Putamen (tissue), 1 donor: ENCODE measurements at regions not wholly inside any gene's neighbourhood (a gene's known extent, or its start where the extent isn't known, plus 50 kb on each side); places are given as distances from the start of the nearest gene placed in this dataset.

Source experiments
- DNase-seq: peaks from one replicate; pipeline ENCODE4 v3.0.0-alpha.2; 2016; ENCODE audit warnings: low spot score

- no peak for DNase-seq
These were observed 78.5 kb upstream of the PCBD1 start for GRCh38 chr10:70966646-70967553.

- no peak for DNase-seq
These were observed 79.5 kb upstream of the PCBD1 start for GRCh38 chr10:70967591-70968587.

GRCh38 chr10:70969188-70969587 is 80.8 kb upstream of the PCBD1 start:
- DNase-seq: no peak

GRCh38 chr10:70970830-70971229 is 82.5 kb upstream of the PCBD1 start:
- no peak for DNase-seq

GRCh38 chr10:70973275-70973674 is 84.9 kb upstream of the PCBD1 start:
- DNase-seq: no peak

- DNase-seq: no peak
These were observed 86.1 kb upstream of the PCBD1 start for GRCh38 chr10:70974351-70974901.

GRCh38 chr10:70974920-70975319 is 86.6 kb upstream of the PCBD1 start:
- no peak for DNase-seq

GRCh38 chr10:70976063-70976695 is 87.8 kb upstream of the PCBD1 start:
- DNase-seq: no peak

- no peak for DNase-seq
These were observed 89.3 kb upstream of the PCBD1 start for GRCh38 chr10:70977625-70978024.

GRCh38 chr10:70978181-70978580 is 89.8 kb upstream of the PCBD1 start:
- DNase-seq: no peak

- DNase-seq: no peak
These were observed 90.6 kb upstream of the PCBD1 start for GRCh38 chr10:70978816-70979480.

- no peak for DNase-seq
These were observed 92.3 kb upstream of the PCBD1 start for GRCh38 chr10:70980687-70981086.

GRCh38 chr10:70981171-70981836 is 92.9 kb upstream of the PCBD1 start:
- no peak for DNase-seq

GRCh38 chr10:70981936-70982335 is 93.6 kb upstream of the PCBD1 start:
- DNase-seq: no peak

- DNase-seq: no peak
These were observed 94.1 kb upstream of the PCBD1 start for GRCh38 chr10:70982443-70982842.

GRCh38 chr10:70984986-70985722 is 96.8 kb upstream of the PCBD1 start:
- no peak for DNase-seq

- no peak for DNase-seq
These were observed 97.7 kb upstream of the PCBD1 start for GRCh38 chr10:70985824-70986622.

GRCh38 chr10:70986623-70986950 is 98.2 kb upstream of the PCBD1 start:
- DNase-seq: no peak

- no peak for DNase-seq
These were observed 99.2 kb upstream of the PCBD1 start for GRCh38 chr10:70987396-70988130.
